RWPE2 (cell line): ENCODE measurements at regions not wholly inside any gene's neighbourhood (a gene's known extent, or its start where the extent isn't known, plus 50 kb on each side); places are given as distances from the start of the nearest gene placed in this dataset.

Experiments
- ATAC-seq: fragments of 200-7000 bp; cut with Tn5 transposase; 3 replicates; pipeline ENCODE4 v1.9.1; 2021; ENCODE audit warnings: low read depth
- DNase-seq: peaks from one replicate; pipeline ENCODE4 v3.0.0-alpha.2; 2020; ENCODE audit warnings: low spot score
- H3K27ac ChIP-seq: fragments of 450-650 bp; 2 replicates; pipeline ENCODE4 v1.5.1; 2017; ENCODE audit warnings: mild to moderate bottlenecking; ENCODE audit not compliant: poor library complexity, severe bottlenecking
- H3K27me3 ChIP-seq: fragments of 250-450 bp; sonication (Bioruptor Pico); 2 replicates; pipeline ENCODE4 v1.5.1; 2021; ENCODE audit warnings: mild to moderate bottlenecking, moderate library complexity; ENCODE audit not compliant: insufficient read depth, poor library complexity, severe bottlenecking
- H3K36me3 ChIP-seq: fragments of 250-450 bp; sonication (Bioruptor Pico); 2 replicates; pipeline ENCODE4 v1.5.1; 2020; ENCODE audit warnings: low read depth, mild to moderate bottlenecking, moderate library complexity
- H3K4me1 ChIP-seq: fragments of 250-450 bp; sonication (Bioruptor Pico); 2 replicates; pipeline ENCODE4 v1.5.1; 2021; ENCODE audit warnings: mild to moderate bottlenecking, moderate library complexity; ENCODE audit not compliant: insufficient read depth, poor library complexity, severe bottlenecking
- H3K4me3 ChIP-seq: fragments of 250-450 bp; sonication (Bioruptor Pico); 2 replicates; pipeline ENCODE4 v1.5.1; 2021; ENCODE audit warnings: mild to moderate bottlenecking, moderate library complexity; ENCODE audit not compliant: severe bottlenecking
- H3K9me3 ChIP-seq: fragments of 250-450 bp; sonication (Bioruptor Pico); 2 replicates; pipeline ENCODE4 v1.5.1; 2021; ENCODE audit warnings: mild to moderate bottlenecking, moderate library complexity; ENCODE audit not compliant: severe bottlenecking
- CTCF ChIP-seq: fragments of 450-650 bp; IDR thresholded peaks from one replicate; pipeline ENCODE4 v1.5.1; 2017; ENCODE audit warnings: mild to moderate bottlenecking, moderate library complexity; ENCODE audit not compliant: poor library complexity, severe bottlenecking

- H3K27me3 ChIP-seq, result no peaks in the 10 kb centered on the region
- no peak for TF ChIP-seq CTCF
- no peaks in the 10 kb centered on the region for H3K9me3 ChIP-seq
- DNase-seq (no peak), ATAC-seq (no peak)
- no peaks in the 10 kb centered on the region for H3K36me3 ChIP-seq
- H3K27ac ChIP-seq, result no peak overlapping the region
- peaks cover 7% of the 10 kb centered on the region for H3K4me1 ChIP-seq
- no peak overlapping the region for H3K4me3 ChIP-seq
Measured at GRCh38 chr9:76561050-76561713, 102.2 kb downstream of the GCNT1 start.
